ENCODE measurements at regions not wholly inside any gene's neighbourhood (a gene's known extent, or its start where the extent isn't known, plus 50 kb on each side); places are given as distances from the start of the nearest gene placed in this dataset.

DNA sequence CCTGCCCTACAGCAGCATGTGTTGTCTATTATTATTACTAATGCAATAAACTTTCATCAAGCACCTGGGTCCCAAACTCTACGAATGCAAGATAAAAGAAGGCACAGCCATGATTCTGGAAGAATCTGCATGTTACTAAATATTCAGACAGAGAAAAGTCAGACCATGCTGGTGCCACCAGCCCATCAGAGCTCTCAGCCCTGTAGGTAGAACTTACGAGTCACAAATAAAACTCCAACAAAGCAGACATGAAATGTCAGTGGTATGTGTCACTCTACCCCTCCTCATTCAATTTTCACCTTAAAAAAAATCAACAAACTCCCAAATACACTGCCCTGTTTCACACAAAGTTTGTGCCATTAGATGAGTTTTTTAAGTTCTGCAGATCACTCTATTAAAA, 62.4 kb upstream of the TIAM1 start:
- DNase-seq: no peak

DNA sequence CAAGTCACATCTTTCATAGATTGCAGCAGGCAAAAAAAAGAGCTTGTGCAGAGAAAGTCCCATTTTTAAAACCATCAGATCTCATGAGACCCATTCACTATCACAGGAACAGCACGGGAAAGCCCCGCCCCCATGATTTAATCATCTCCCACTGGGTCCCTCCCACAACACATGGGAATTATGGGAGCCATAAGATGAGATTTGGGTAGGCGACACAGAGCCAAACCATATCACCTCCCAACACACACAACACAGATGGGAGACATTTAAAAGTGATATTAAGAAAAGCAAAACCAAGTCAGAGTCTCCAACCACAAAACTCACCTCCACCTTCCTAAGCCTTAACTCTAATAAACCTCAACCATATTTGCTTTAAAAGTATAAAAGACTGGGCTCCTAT, 61.5 kb upstream of the TIAM1 start:
- DNase-seq: no peak

DNA sequence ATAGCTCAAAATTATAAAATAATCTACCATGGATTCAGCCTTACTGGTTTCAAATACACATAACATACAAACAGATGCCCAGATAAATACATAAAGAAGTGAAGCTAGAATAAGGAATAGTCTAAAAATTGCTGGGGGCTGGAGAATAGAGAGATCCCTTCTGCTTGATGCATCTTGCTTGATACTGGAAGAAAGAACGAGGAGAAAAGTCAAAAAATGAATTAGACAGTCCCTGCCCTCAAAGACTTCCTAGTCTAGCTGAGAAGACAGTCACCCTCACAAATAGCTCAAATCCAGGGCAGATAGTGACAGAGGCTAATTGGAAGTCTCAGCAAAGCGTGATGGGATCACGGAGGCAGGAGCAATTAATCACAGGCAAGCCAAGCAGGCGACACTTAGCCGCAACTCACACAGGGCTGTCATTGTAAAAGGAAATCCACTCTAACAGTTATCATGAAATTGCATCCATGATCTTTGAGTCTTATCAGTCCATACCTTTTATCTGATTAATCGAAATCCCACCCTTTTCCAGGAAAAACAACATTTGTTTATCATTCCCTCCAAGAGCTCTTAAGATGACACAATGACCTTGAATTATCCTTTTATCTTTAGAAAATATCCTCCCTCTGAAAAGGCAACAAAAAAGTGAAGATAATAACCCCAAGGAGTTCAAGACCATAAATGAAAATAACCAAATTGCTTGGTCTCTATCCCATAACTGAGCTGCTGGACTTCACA, 59.7 kb upstream of the TIAM1 start:
- no peak for DNase-seq

DNA sequence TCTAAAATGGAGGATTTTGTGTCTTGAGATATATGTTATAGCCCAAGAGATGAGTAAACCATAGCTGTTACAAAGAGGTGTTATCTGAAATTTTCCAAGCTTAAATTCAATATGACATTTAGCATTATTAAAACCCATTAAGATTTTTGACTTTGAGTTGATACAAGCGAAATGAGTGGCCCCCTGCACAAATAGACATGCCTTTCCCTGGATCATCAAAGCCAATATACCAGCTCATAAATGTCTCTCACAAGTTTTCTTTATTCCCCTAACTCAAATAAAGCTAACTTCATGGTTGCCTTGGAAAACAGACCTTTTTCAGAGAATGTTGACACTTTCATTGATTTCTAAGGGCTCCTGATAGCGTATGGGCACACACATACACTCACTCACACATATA, 55.5 kb upstream of the TIAM1 start:
- no peak for DNase-seq

- DNase-seq: no peak
Observed at GRCh38 chr21:31398574-31398973, 54.5 kb upstream of the TIAM1 start.

- DNase-seq: peak; percentile 9
Observed at GRCh38 chr21:31397939-31398338, 53.9 kb upstream of the TIAM1 start.

DNA sequence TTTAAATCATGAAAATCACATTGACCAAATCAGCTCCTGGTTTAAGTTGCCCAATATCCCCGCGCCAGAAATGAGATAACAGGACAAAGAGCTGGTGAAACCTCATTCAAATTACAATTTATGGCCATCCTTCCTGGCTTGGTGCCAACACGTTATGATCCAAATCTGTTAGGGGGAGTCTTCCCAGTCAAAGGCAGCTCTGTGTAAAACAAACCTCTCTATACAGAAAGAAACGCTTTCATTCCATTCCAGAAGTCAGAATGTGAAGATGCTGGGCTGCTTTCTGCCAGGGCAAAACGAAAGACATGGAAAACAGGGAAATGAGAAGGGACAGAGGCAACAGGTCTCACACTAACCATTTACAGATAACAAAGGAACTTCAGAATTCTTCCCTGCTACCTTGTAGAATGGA, 53.5 kb upstream of the TIAM1 start:
- DNase-seq: no peak

DNA sequence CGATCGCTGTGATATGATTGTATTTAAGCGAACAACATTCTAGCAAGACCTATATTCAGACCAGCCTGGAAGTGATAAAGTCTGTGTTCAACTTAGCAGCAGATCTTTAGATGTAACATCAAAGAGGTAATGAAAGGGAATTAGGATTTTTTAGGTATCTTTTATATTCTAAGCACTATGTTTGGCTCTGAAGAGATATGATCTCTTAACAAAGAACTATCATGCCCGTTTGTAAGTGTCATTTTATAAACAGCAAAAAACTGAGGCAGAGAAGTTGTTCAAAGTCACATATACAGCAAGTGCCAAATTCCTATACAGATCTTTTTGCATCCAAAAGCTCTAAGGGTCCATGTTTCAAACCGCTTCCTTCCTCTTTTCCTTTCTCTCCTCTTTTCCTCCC, 53.0 kb upstream of the TIAM1 start:
- DNase-seq: no peak

DNA sequence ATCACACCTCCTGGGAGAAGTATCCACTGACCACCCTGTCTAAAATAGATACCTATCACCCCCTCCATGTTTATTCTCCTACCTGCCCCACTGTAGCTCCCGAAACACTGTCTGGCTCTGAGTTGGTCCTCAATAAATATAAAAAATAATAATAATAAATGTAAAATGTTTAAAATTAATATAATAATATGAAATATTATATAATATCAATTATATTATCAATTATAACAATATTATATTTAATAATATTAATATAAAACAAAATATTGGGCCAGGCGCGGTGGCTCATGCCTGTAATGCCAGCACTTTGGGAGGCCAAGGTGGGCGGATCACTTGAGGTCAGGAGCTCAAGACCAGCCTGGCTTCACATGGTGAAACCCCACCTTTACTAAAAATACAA, 52.3 kb upstream of the TIAM1 start:
- no peak for DNase-seq

DNA sequence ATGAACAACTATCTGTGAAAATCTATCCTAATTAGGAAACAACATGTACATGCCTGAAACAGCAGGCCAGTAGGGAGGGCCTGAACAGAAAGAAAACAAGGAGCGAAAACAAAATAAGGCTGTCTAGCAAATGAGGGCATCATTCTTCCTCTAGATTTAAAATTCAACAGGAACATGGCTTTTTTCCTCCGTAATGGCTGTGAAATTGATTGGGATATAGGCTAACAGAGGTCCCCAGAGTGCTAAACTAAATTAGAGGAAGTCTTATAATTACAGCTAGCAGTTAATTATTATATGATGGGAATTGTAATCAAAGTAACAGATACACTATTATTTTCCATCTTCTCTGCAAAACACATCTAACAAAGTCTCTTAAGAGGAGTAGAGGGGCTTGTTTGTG, 51.7 kb upstream of the TIAM1 start:
- DNase-seq: no peak

GRCh38 chr21:31395268-31395667, 51.2 kb upstream of the TIAM1 start:
- DNase-seq: no peak

DNA sequence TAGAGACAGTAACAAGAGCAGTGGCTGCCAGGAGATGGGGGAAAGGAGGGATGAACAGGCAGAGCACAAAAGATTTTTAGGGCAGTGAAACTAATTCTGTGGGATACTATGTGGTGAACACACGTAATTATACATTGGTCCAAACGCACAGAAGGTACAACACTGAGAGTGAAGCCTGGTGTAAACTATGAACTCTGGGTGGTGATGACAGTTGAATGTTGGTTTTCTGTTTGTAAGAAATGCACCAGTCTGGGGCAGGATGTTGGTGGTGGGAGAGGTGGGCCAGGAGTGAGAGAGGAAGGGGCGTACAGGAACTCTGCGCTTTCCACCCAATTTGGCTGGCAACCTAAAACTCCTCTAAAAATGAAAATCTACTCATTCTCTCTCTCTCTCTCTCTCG, 50.2 kb upstream of the TIAM1 start:
- DNase-seq: no peak
